ENCODE measurements at regions not wholly inside any gene's neighbourhood (a gene's known extent, or its start where the extent isn't known, plus 50 kb on each side); places are given as distances from the start of the nearest gene placed in this dataset.

DNA sequence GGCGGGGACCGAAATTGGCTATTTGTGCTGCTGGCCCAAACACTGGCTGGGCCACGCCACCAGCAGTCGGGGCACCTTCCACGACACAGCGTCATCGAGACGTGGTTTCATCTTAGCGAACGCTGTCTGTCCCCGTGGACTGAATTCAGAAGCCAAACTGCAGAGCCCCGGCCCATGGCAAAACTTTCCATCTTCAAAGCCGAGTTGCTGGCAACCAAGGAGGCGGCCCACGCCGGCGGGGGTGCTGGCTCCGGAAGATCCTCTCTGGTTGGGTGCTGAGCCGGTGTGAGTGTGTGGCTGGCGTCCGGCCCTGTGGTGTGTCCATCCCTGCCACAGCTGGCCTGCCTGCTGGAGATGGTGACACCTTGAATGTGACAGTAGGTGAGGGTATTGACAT lies 96.6 kb upstream of the ADRA2C start:
- H3K4me3 ChIP-seq (ENCODE audit: low read depth, low read length), result no peak overlapping the region
- in situ Hi-C loops (cut with HindIII; ENCODE audit: low sequenced_read_pairs), result no loop called here
- DNase-seq (ENCODE audit: low read depth, low spot score), result no peak
- TF ChIP-seq, protein P1, sequence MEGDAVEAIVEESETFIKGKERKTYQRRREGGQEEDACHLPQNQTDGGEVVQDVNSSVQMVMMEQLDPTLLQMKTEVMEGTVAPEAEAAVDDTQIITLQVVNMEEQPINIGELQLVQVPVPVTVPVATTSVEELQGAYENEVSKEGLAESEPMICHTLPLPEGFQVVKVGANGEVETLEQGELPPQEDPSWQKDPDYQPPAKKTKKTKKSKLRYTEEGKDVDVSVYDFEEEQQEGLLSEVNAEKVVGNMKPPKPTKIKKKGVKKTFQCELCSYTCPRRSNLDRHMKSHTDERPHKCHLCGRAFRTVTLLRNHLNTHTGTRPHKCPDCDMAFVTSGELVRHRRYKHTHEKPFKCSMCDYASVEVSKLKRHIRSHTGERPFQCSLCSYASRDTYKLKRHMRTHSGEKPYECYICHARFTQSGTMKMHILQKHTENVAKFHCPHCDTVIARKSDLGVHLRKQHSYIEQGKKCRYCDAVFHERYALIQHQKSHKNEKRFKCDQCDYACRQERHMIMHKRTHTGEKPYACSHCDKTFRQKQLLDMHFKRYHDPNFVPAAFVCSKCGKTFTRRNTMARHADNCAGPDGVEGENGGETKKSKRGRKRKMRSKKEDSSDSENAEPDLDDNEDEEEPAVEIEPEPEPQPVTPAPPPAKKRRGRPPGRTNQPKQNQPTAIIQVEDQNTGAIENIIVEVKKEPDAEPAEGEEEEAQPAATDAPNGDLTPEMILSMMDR (IDR thresholded peaks at IDR 0.05; ENCODE audit: low read depth, low read length), result no peak

DNA sequence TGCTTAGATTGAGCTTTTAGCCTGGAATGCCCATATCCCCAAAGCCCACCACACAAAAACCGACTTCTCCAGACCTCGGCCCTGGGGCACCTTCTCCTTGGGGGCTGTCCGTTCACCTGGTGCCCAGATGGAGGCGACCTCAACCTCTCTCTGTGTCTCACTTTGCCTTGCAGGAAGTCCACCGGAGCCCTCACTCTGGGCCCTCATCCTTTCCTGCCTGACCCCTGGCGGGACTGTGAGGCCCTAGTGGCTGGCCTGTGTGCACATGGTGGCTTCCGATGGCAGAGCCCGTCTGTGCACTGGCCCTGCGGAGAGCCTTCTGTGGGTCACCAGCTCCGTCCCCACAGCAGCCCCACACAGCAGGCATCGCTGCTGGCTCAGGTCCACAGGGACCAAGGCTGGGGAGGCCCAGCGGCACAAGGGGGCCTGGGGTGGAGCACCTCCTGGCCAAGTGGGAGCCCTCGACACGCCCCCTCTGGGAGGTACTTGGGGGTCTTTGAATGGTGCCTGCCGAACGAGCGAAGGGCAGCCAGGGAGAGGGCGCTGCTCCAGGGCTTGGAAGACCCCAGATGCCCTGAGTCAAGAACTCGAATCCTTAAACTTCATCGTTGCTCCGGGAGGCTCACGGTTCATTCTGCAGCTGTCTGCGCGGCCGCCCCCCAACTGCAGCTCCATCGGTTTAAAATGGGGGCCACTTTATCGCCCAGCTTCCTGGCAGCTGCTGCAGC lies 97.2 kb upstream of the ADRA2C start:
- in situ Hi-C loops (cut with HindIII; ENCODE audit: low sequenced_read_pairs), result no loop called here
- H3K4me3 ChIP-seq (ENCODE audit: low read depth, low read length), result no peak overlapping the region
- TF ChIP-seq, protein P1 (IDR thresholded peaks at IDR 0.05; ENCODE audit: low read depth, low read length), result no peak
- no peak for DNase-seq (ENCODE audit: low read depth, low spot score)

DNA sequence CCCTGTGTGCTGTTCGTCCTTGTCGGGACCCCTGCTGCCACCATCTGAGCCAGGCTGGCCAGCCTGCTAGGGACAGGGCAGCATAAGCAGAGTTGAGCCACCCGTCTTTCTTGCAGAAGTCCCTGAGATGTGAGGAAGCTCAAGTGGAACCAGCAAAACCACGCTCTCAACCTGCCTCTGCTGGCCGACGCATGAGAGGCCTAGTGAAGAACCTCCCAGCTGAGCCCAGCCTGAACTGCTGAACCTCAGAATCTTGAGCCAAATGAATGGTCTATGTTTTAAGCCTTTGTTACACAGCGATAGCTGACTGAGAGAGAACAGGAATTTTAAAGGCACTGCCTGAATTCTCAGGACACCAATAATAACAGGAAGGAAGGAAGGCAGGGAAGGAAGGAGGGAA lies 98.9 kb upstream of the ADRA2C start:
- TF ChIP-seq, protein P1 (IDR thresholded peaks at IDR 0.05; ENCODE audit: low read depth, low read length), result no peak
- in situ Hi-C loops (cut with HindIII; ENCODE audit: low sequenced_read_pairs), result no loop called here
- no peak overlapping the region for H3K4me3 ChIP-seq (ENCODE audit: low read depth, low read length)
- no peak for DNase-seq (ENCODE audit: low read depth, low spot score)

DNA sequence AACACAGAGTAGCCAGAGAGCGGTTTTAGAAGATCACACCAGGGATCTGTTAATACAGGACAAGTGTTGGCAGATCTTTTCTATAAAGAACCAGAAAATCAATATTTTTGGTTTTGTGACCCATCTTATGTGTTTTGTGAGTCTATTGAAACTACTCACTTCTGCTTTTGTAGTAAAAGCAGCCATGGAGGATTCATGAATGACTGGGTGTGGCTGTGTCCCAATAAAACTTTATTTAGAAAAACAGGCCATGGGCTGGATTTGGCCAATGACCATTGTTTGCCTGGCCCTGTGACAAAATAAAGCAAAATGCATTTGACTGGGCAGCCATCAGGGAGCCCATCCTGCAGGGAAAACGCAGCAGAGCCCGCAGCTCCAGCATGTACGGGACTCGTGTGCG lies 99.9 kb upstream of the ADRA2C start:
- no peak for DNase-seq (ENCODE audit: low read depth, low spot score)
- in situ Hi-C loops (cut with HindIII; ENCODE audit: low sequenced_read_pairs), result no loop called here
- TF ChIP-seq, protein P1 (IDR thresholded peaks at IDR 0.05; ENCODE audit: low read depth, low read length), result no peak
- H3K4me3 ChIP-seq (ENCODE audit: low read depth, low read length), result no peak overlapping the region

DNA sequence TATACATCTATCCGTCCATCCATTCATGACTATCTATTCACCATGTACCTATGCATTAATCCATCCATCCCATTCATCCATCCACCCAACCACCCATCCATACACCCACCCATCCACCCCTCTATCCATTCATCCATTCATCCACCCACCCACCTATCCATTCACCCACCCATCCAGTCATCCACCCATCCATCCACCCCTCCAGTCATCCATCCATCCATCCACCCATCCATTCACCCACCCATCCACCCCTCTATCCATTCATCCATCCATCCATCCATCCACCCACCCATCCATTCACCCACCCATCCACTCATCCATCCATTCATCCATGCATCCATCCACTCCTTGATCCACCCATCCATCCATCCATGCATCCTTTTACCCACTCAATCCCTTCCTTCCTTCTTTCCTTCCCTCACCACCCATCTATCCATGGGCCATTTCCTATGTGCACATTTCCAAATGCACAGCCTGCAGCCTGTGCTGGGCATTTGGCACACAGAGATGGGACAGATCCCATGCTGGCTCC lies 100.8 kb upstream of the ADRA2C start:
- in situ Hi-C loops (cut with HindIII; ENCODE audit: low sequenced_read_pairs), result no loop called here
- H3K4me3 ChIP-seq (ENCODE audit: low read depth, low read length), result no peak overlapping the region

DNA sequence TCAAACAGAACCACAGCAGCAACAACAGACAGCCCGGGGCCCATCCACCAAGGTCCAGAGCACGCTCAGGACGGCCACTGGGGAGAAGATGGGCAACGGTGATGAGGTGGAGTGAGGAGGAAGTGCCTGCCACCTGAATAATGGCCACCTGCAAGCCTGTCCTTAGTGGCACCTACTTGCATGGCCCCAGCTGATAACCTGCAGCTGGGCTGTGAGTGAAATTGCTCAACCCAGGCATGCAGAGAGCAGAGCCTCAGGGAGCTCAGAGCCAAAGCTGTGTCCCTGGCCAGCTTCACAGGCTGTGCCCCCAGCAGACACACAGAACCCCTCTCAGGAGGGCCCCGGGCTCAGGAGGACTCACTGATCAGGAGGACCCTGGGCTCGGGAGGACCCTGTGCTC lies 102.4 kb upstream of the ADRA2C start:
- TF ChIP-seq, protein P1 (IDR thresholded peaks at IDR 0.05; ENCODE audit: low read depth, low read length), result no peak
- in situ Hi-C loops (cut with HindIII; ENCODE audit: low sequenced_read_pairs), result no loop called here
- no peak overlapping the region for H3K4me3 ChIP-seq (ENCODE audit: low read depth, low read length)
- no peak for DNase-seq (ENCODE audit: low read depth, low spot score)

More for the DNA sequence above, 100.8 kb upstream of the ADRA2C start:
- TF ChIP-seq, protein P1 (IDR thresholded peaks at IDR 0.05; ENCODE audit: low read depth, low read length), result no peak
- DNase-seq (ENCODE audit: low read depth, low spot score), result no peak

Measured in astrocyte of the spinal cord (primary cell).